GM18502 (cell line): ENCODE measurements at regions not wholly inside any gene's neighbourhood (a gene's known extent, or its start where the extent isn't known, plus 50 kb on each side); places are given as distances from the start of the nearest gene placed in this dataset.
"Not testable (repeated sequence)": the region's sequence is repeated elsewhere in the genome, so short reads cannot be mapped to it uniquely, and the experiment has no call there.

ENCODE experiments used
- ATAC-seq: cut with Tn5 transposase; IDR thresholded peaks from one replicate; pipeline ENCODE4 v1.9.1; 2021; ENCODE audit warnings: mild to moderate bottlenecking; ENCODE audit not compliant: unreplicated experiment, poor library complexity

DNA sequence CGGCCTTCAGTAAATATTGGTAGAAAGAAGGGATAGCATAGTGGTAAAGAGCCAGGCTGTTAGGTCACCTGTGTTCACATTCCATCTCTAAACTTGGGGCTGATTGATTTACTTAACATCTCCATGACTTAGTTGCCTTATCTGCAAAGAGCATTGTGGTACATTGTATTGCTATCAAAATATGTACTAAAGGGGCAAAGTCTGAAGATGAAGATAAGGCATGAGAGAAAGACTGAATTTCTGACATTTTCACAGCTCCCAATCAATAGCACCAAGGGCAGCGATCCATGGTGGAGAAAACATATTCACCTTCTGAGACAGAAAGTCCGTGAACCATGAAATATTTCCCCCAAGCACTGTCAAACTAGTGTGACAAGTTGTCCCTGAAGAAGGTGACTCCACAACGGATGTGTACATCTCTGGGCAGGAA lies 223.3 kb upstream of the STXBP5 start:
- ATAC-seq = no peak

DNA sequence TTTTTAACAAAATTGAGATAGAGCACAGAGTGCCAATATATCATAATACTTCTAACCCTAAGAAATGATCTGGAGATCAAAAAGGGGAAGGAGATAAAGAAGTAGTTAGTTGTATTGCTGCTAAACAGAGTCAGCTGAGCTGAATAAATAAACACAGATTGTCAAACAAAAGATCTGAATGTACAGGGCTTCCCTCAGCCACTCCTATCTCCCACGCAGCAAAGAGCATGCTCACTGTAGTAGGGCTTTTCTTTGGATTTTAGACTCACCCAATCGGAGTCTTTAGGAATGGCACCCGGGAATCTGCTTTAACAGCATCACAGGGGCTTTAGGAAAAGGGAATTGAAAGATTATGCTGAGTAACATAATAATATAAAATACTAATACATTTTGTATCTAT lies 222.2 kb upstream of the STXBP5 start:
- no peak for ATAC-seq

DNA sequence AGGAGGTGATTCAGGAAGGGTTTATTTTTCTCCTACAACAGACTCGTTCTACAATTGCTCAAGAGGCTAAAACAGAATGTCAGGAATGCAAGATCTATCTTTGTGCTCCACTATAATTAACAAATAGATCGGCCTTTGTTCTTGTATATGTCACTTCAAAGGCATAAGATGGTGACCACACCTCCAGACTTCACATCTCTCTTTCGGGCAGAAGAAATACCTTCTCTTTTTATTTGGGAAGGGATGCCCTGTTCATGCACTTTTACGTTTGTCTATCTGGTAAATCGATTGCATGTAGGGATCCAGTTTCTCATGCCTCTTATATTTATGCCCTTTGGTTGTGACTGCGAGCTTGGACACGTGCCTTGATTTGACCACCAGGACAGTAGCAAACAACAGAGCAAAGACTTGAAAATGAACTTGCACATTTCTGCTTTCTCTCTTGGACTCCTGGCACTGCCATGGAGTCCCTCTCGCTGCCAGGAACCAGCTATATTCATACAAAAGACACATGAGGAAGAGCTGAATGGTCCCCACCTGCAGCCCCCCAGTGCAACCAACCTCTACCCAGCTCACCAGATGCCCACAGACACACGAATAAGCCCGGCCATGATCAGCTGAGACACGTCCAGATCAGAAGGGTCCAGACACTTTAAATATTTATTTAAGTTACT lies 219.8 kb upstream of the STXBP5 start:
- no peak for ATAC-seq

DNA sequence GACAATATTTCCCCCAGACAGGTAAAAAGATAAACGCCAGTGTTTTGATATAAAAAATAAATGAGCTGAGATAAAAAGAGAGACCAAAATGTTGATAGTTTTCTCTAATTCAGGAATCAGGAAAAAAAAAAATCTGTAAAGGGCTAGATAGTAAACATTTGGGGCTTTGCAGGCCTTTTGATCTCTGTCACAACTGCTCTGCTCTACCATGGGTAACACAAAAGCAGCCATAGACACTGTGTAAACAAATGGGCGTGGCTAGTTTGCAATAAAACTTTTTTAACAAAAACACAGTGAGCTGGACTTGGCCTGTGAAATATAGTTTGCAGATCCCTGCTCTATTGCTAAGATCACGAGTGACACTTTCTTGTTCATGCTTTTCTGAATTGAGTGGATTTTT lies 219.1 kb upstream of the STXBP5 start:
- ATAC-seq = no peak

DNA sequence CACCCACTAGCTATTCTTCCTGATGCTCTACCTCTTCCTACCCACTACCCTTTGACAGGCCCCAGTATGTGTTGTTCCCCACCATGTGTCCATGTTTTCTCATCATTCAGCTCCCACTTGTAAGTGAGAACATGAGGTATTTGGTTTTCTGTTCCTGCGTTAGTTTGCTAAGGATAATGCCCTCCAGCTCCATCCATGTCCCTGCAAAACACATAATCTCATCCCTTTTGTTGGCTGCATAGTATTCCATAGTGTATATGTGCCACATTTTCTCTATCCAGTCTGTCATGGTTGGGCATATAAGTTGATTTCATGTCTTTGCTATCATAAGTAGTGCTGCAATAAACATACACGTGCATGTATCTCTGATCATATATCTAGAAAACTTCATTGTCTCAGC lies 218.3 kb upstream of the STXBP5 start:
- ATAC-seq = no peak

DNA sequence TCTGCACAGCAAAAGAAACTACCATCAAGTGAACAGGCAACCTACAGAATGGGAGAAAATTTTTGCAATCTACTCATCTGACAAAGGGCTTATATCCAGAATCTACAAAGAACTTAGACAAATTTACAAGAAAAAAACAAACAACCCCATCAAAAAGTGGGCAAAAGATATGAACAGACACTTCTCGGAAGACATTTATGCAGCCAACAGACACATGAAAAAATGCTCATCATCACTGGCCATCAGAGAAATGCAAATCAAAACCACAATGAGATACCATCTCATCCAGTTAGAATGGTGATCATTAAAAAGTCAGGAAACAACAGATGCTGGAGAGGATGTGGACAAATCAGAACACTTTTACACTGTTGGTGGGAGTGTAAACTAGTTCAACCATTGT lies 216.3 kb upstream of the STXBP5 start:
- not testable (repeated sequence) for ATAC-seq

DNA sequence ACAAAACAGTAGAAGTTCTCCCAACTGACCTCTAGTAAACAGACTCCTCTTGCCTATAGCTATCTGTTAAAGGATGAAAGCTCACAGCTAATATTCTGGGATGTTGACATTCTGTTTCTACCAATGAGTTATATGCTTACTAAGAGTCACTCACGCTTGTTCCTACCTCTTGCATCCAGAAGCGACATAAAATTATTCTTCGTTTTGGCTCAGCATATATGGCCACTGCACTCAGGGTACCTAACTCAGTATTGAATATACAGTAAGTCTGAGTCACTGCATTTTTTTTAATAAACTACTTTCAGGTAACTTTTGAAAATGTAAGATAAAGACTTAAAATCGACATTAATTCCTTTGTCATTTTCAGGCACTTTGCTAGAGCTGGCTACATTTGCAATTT lies 214.4 kb upstream of the STXBP5 start:
- no peak for ATAC-seq

DNA sequence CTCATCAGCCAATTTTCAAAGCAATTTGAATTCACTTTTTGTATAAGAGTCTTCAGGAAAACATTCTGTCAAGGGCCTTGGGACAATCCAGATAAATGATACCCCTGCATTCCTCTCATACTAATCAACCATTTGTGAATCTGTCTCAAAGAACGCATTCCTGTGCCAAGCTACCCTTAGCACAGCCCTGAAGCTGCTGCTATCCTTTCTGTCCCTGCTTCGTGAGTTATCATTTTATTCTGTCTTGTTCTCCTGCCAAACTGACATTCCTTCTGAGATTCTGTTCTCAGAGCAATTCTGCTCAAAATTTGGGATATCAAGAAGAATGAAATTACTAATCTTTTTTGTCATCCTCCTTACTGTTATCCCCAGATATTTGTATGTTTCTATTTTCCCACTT lies 213.9 kb upstream of the STXBP5 start:
- no peak for ATAC-seq

DNA sequence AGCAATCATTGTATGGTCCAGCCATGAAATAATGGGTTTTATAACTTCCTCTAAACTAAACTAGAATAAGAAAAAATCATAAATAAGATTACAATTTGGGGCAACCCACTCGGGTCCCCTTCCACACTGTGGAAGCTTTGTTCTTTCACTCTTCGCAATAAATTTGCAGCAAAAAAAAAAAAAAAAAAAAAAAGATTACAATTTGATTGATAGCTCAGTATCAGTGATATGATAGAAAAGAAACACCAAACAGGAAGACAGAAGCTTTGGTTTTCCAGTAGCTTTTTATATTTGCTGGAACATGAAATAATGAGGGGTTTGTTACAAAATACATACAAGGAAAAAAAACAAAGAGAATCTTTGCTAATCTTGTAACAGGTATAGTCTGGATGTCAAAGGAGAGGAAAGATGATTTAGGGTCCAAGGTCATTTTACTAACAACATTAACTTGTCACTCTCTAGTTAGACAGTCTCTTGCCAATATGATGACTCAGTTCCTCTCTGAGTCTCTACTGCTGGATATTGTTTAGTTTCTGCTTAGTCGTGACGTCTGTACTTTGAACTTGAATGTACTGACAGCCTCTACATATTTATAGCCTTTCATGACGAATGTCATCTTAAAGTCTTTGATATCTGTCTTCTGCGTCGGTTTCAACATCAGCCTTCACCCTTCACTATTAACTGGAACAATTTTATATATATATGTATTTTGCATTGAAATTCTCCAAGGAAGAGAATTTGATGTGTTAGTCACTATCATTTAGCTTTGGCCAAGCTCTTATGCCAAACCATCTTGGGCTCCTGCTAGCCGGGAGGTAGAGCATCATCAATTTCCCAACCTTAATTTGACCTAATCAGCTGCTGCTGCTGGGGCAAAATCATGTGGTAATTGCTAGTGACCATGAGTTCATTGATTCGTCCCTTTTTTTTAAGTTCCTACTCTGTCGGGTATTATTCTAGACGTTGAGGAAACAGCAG lies 213.1 kb upstream of the STXBP5 start:
- ATAC-seq = no peak

DNA sequence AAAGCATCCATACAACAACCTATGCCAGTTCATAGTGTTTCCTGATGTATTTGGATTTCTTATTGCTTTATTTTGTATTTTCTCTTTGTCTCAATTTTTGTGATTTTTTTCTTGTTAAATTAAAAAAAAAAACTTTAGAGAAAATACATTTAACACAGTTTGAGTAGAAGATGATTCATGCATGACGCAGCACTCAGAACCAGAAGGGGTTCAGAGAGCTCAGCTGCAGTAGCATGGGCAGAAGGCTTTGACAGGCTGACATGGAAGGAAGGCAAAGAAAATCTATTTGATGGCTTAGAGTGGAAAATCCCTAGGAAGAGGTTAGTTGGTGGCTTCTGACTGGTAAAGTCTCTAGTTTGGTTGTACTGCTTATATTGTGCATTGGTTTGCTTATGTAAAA lies 207.2 kb upstream of the STXBP5 start:
- ATAC-seq = no peak

DNA sequence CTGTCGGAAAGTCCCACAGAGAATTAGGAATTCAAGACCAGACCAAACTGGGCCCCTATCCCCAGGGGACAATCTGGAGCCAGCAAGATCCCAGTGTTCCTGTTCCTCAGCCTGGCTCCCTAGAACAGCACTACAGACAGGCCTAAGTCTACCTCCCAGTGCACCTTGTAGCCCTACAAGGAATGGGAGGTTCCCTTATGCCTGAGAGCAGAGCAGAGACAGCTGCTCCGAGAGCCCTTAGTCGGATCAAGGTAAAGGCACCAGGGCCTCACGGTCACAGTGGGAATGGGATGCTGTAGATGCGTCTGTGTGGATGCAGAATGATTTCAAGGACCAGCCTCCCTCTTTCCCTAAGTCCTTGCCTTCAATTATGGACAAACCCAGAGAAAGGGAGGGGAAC lies 204.5 kb upstream of the STXBP5 start:
- ATAC-seq = no peak

DNA sequence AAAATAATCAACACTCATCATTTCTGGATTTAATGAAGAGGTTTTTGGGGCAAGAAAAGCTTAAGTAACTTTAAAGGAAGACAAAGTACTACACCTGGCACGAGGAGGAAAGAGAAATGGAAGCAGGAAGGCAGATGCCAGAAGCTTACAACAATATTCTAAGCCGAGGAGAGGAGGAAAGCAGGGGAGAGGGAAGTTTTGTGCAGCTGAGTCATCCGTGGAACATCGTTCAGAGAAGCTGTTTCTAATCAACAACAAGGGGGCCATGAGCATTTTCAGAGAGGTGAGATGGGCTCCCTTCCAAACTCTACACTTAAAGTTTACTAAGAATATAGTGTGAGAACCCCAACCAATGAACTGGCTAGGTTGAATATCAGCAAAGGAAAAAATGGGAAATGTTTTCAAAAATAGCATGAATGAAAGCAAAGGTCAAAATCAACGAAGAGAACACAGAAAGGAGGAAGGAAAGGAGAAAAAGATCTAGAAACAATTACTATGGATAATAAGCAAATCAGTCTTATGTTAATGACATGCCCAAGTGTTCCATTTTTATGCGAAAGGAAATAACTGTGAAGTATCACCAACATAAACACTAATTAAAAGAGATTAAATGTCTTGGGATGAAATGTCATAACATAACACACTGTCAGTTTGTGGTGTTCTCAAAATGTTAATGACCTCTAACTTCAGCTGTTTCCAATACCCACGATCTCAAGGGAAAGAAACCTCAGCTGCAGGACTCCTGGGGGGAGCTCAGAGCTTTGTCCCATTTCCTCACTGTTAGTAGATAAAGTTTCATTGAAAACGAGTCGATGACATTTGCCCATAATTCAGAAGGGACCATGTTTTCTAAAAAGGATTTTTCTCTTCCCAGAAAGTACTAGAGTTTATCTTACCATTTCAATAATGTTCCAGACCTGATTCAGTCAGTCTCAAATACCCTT lies 203.4 kb upstream of the STXBP5 start:
- no peak for ATAC-seq

DNA sequence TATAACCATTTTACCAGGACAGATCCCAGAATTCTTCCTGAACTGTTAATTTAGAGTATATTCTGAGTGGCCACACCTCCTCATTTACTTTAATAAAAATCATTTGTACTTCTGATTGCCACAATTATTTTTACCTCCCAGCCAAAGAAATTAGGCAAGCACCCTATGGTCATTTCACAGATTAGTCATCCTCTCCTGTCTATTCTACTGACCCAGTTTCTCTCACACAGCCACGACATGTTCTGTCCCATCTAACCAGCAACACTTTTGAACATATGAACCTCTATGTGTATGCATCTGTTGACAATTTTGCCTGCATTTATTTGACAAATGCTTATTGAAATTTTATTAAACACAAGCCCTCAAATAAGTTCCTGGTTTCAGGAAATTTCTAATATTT lies 202.6 kb upstream of the STXBP5 start:
- ATAC-seq = no peak

DNA sequence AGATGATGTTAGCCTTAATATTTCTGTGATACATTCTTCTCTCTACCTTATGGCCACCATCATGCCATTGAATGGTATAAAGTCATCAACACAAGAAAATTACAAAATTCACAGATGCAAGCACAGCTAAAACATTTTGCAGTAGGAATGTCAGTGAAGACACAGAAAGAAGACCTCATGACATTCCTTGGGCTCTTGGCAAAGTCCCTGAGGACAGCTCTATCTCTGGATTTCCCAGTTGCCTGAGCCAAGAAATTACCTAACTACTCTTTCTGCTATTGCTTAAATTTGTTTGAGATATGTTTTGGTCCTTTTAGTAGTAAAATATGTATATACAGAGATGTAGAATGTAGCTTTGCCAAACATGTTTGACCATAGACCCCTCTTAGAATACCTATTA lies 201.0 kb upstream of the STXBP5 start:
- no peak for ATAC-seq

DNA sequence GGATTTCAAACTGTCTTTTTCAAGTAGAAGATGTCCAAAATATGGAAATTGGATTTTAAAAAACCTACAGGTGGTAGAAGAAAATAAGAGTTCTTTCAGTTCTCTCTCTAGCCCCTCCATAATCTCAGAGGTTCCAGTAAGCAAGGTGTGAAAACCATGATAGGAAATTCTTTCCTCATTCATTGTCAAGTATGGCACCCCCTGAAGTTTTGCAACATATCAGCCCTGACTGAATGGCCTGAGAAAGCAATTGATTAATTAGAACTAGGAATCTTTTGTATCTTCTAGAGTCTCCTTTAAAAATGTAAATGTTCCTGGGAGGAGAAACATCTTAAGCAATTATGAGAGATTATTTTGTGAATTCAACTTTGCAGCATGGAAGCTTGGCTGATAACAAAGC lies 198.7 kb upstream of the STXBP5 start:
- no peak for ATAC-seq

DNA sequence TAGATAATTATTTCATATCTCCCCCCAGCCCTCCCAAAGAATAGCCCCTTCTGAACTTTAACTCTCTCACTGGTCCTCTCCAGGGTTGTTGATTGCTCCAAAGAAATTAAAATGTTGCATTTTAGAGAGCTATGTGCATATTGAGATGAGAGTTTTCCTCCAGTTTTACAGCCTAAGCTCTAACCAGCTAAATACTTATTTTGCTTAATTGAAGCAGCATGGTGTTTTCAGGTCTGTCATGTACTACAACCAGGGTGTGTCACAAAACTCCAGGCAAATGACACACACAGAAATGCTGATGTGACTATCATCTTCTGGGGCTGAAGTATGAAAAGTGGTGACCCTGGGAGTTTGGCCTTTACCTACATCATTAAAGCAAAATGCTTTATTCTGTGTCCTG lies 196.8 kb upstream of the STXBP5 start:
- no peak for ATAC-seq

DNA sequence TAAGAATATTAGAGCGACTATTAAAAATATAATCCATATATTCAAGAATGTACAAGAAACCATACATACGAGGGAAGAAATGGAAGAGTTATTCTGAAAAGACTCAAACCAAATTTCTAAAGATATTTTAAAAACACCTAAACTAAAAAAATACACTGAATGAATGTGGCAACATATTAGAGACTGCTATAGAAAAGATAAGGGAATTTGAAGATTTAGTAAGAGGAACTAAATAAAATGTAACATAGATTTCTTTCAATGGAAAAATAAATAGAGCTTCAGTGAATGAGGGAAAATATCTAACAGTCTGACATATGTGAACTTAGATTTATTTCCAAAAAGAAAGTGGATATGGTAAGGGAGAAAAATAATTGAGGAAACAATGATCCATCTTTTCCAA lies 194.9 kb upstream of the STXBP5 start:
- no peak for ATAC-seq

DNA sequence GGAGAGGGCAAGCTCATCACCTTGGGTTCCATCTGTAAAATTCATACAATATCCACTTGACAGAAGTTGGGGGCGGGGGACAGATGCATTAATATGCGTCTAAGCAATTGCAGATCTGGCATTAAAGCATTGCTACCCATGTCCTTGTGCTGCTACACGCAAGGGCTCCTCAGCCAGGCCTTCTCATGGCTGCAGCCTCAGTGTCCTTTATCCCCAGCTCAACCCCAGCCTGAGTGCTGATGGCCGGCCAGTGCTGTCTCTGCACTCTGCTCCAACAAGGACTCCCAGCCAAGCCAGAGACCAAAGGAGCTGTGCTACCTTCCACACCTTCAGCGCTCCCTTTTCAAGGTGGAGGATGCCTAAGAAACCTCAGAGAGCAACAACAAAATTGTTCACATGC lies 188.5 kb upstream of the STXBP5 start:
- no peak for ATAC-seq

DNA sequence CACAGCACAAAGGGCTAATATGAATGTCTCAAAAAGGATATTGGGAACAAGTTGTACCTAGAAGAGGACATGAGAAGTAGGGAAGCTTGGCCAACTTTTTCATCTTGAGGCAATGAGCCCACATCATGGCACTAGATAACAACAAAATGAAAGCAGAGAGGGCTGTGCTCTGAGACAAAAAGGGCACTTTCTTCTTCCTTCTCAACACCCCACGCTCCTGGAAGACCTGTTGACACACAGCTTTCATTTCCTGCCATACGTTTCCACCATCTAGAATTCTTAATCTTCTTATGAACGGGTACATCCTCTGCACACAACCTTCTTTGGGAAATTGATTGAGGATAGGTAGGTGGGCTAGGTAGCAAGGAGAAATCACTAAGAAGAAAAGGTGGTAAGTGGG lies 187.8 kb upstream of the STXBP5 start:
- no peak for ATAC-seq

DNA sequence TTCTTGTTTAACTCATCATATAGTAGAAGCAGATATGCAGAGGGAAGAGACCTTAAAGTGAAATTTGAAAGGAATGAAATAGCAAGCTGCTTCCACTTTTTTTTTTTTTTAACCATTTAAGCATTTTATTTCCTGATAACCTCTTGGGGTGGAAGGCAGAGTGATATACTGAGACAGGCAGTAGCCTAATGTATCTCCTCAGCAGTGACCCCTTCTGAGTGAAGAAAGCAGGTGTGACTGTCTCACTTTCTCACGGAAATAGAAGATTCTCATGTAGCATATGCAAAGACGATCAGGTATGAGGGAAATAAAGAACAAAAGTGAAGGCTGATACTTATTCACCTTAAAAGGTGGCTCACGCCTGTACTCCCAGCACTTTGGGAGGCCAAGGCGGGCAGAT lies 187.1 kb upstream of the STXBP5 start:
- ATAC-seq = no peak

DNA sequence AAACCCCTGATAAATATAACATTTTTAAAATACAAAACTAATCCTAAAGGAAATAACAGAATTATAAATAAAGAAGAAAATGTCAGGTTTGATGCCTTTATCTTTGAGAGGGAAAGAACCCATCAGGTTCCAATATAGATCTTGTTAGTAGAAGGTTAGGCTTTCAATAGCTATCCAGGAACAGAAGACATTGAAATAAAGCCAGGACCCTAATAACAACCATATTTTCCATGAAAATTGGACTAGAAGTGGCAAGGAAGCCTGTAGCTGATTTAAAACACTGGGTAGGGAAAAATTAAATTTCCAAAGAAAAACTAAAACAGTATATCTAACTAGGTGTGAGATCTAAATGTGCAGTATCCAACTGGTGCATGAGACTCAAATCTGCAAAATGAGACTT lies 185.2 kb upstream of the STXBP5 start:
- no peak for ATAC-seq
